ENCODE measurements at regions not wholly inside any gene's neighbourhood (a gene's known extent, or its start where the extent isn't known, plus 50 kb on each side); places are given as distances from the start of the nearest gene placed in this dataset.
A peak's percentile ranks its signal among the peaks of the same experiment; 100 is the strongest.
"Not testable (repeated sequence)": the region's sequence is repeated elsewhere in the genome, so short reads cannot be mapped to it uniquely, and the experiment has no call there.

GRCh38 chr12:46084666-46085631, 94.6 kb upstream of the SCAF11 start:
- no peak for DNase-seq

- no peak for DNase-seq
Observed at GRCh38 chr12:46082490-46083200, 92.3 kb upstream of the SCAF11 start.

GRCh38 chr12:46073321-46073720, 82.9 kb upstream of the SCAF11 start:
- no peak for DNase-seq

GRCh38 chr12:46071769-46072624, 81.6 kb upstream of the SCAF11 start:
- DNase-seq: peak; percentile 59

GRCh38 chr12:46071335-46071734, 81.0 kb upstream of the SCAF11 start:
- DNase-seq: no peak

GRCh38 chr12:46067094-46067493, 76.7 kb upstream of the SCAF11 start:
- no peak for DNase-seq

- no peak for DNase-seq
Observed at GRCh38 chr12:46065412-46066166, 75.2 kb upstream of the SCAF11 start.

- DNase-seq: no peak
Observed at GRCh38 chr12:46064548-46064947, 74.2 kb upstream of the SCAF11 start.

- DNase-seq: not testable (repeated sequence)
Observed at GRCh38 chr12:46058697-46059096, 68.3 kb upstream of the SCAF11 start.

- no peak for DNase-seq
Observed at GRCh38 chr12:46050805-46051204, 60.4 kb upstream of the SCAF11 start.

- no peak for DNase-seq
Observed at GRCh38 chr12:46049665-46050064, 59.3 kb upstream of the SCAF11 start.

GRCh38 chr12:46046436-46046835, 56.1 kb upstream of the SCAF11 start:
- no peak for DNase-seq

GRCh38 chr12:46043972-46044520, 53.7 kb upstream of the SCAF11 start:
- no peak for DNase-seq
